IMR-90 (cell line): ENCODE measurements at regions not wholly inside any gene's neighbourhood (a gene's known extent, or its start where the extent isn't known, plus 50 kb on each side); places are given as distances from the start of the nearest gene placed in this dataset.

Experiments used
- ATAC-seq: fragments of 200-7000 bp; cut with Tn5 transposase; 2 replicates; pipeline ENCODE4 v1.9.1; 2020; ENCODE audit warnings: low read depth, mild to moderate bottlenecking, moderate library complexity
- BruUV-seq: library from RNA; stranded (reverse); fragments of 400-500 nt; replicated peaks from 2 replicates; lab custom pipeline; 2021; lab: Mats Ljungman, UMichigan
- CTCF ChIA-PET: fragments of 300-600 bp; formaldehyde crosslinking; extraction: SDS; loops from one replicate; lab custom pipeline; 2021; ENCODE audit warnings: antibody characterized with exemption; lab: Yijun Ruan, JAX
- POLR2A ChIA-PET: fragments of 300-600 bp; sonication (Branson Sonifier 250); formaldehyde crosslinking; loops from one replicate; lab custom pipeline; 2022; ENCODE audit warnings: antibody characterized with exemption; ENCODE audit not compliant: unreplicated experiment; lab: Charles Lee
- DNase-seq: peaks from one replicate; pipeline ENCODE4 v3.0.0; 2013
- H2AFZ ChIP-seq: replicated peaks from 2 replicates; pipeline ENCODE3; 2013; ENCODE audit warnings: low read length, mild to moderate bottlenecking; ENCODE audit not compliant: poor library complexity
- H2AK5ac ChIP-seq: 2 replicates; pipeline ENCODE4 v1.6.1; 2013; ENCODE audit warnings: low read depth, low read length, inconsistent platforms
- H2AK9ac ChIP-seq: replicated peaks from 2 replicates; pipeline ENCODE3; 2013; ENCODE audit warnings: mild to moderate bottlenecking, low read depth, low read length, moderate library complexity; ENCODE audit not compliant: poor library complexity
- H2BK120ac ChIP-seq: 2 replicates; pipeline ENCODE4 v1.6.1; 2013; ENCODE audit warnings: low read depth, low read length, inconsistent platforms
- H2BK15ac ChIP-seq: 3 replicates; pipeline ENCODE4 v1.6.1; 2013; ENCODE audit warnings: low read depth, low read length, inconsistent platforms
- H2BK20ac ChIP-seq: 2 replicates; pipeline ENCODE4 v1.6.1; 2013; ENCODE audit warnings: low read depth, mild to moderate bottlenecking, inconsistent platforms, low read length, moderate library complexity
- H2BK5ac ChIP-seq: 2 replicates; pipeline ENCODE4 v1.6.1; 2013; ENCODE audit warnings: mild to moderate bottlenecking, low read depth, low read length, inconsistent platforms; ENCODE audit not compliant: poor library complexity, severe bottlenecking
- H3K14ac ChIP-seq: replicated peaks from 2 replicates; pipeline ENCODE4 v1.6.1; 2013; ENCODE audit warnings: low read depth, low read length, inconsistent platforms
- H3K18ac ChIP-seq: 2 replicates; pipeline ENCODE4 v1.6.1; 2013; ENCODE audit warnings: low read depth, low read length, control low read depth
- H3K23ac ChIP-seq: 2 replicates; pipeline ENCODE4 v1.6.1; 2013; ENCODE audit warnings: low read depth, low read length, inconsistent platforms
- H3K27ac ChIP-seq: 2 replicates; pipeline ENCODE4 v1.5.1; 2013; ENCODE audit warnings: mild to moderate bottlenecking, control low read depth, low read length; ENCODE audit not compliant: insufficient read depth
- H3K27me3 ChIP-seq: 2 replicates; pipeline ENCODE4 v1.6.1; 2013; ENCODE audit warnings: low read length; ENCODE audit not compliant: control insufficient read depth, insufficient read depth
- H3K36me3 ChIP-seq: 2 replicates; pipeline ENCODE4 v1.6.1; 2013; ENCODE audit warnings: low read length, mixed read lengths; ENCODE audit not compliant: control insufficient read depth, insufficient read depth
- H3K4ac ChIP-seq: 2 replicates; pipeline ENCODE4 v1.6.1; 2013; ENCODE audit warnings: low read depth, low read length, inconsistent platforms
- H3K4me1 ChIP-seq: 2 replicates; pipeline ENCODE4 v1.6.1; 2013; ENCODE audit warnings: low read length, mixed read lengths; ENCODE audit not compliant: control insufficient read depth, insufficient read depth
- H3K4me2 ChIP-seq: 2 replicates; pipeline ENCODE4 v1.6.1; 2013; ENCODE audit warnings: low read depth, mild to moderate bottlenecking, control low read depth, low read length, moderate library complexity
- H3K4me3 ChIP-seq: 2 replicates; pipeline ENCODE4 v1.5.1; 2013; ENCODE audit warnings: low read depth, mild to moderate bottlenecking, control low read depth, low read length, moderate library complexity; ENCODE audit not compliant: insufficient read depth
- H3K56ac ChIP-seq: 2 replicates; pipeline ENCODE4 v1.6.1; 2013; ENCODE audit warnings: low read length, inconsistent platforms; ENCODE audit not compliant: insufficient read depth; ENCODE audit errors: extremely low read depth
- H3K79me1 ChIP-seq, 2 experiments: 2 replicates each; pipeline ENCODE4 v1.6.1; 2013; ENCODE audit warnings: low read length in 2 of 2, inconsistent platforms in 1 of 2, low read depth in 1 of 2
- H3K9ac ChIP-seq: 2 replicates; pipeline ENCODE4 v1.6.1; 2013; ENCODE audit warnings: low read depth, low read length, control low read depth
- H3K9me1 ChIP-seq: 2 replicates; pipeline ENCODE4 v1.6.1; 2013; ENCODE audit warnings: low read length, inconsistent platforms; ENCODE audit not compliant: insufficient read depth
- H3K9me3 ChIP-seq: 2 replicates; pipeline ENCODE4 v1.6.1; 2013; ENCODE audit warnings: low read length; ENCODE audit not compliant: control insufficient read depth, insufficient read depth
- H4K20me1 ChIP-seq: 2 replicates; pipeline ENCODE4 v1.6.1; 2013; ENCODE audit warnings: low read length, inconsistent platforms; ENCODE audit not compliant: insufficient read depth
- H4K5ac ChIP-seq: 2 replicates; pipeline ENCODE4 v1.6.1; 2013; ENCODE audit warnings: mild to moderate bottlenecking, low read depth, low read length, control low read depth
- H4K8ac ChIP-seq, 2 experiments: 2 replicates each; pipeline ENCODE4 v1.6.1; 2013; ENCODE audit warnings: low read depth in 2 of 2, low read length in 2 of 2, control low read depth in 1 of 2, inconsistent platforms in 1 of 2
- H4K91ac ChIP-seq: 2 replicates; pipeline ENCODE4 v1.6.1; 2013; ENCODE audit warnings: low read depth, low read length, inconsistent platforms; ENCODE audit not compliant: insufficient read depth
- CHD1 ChIP-seq: IDR thresholded peaks from 2 replicates; pipeline ENCODE4 v1.6.1; 2012; ENCODE audit warnings: low read depth, low read length, improper control_type of control experiment
- FOS ChIP-seq: fragments of 150-350 bp; IDR thresholded peaks from 2 replicates; pipeline ENCODE4 v1.6.1; 2016; ENCODE audit warnings: low read depth, low read length
- MAFK ChIP-seq: IDR thresholded peaks from 2 replicates; pipeline ENCODE4 v1.6.1; 2012; ENCODE audit warnings: low read depth, low read length, improper control_type of control experiment
- MAZ ChIP-seq: IDR thresholded peaks from 2 replicates; pipeline ENCODE4 v1.6.1; 2012; ENCODE audit warnings: low read depth, mild to moderate bottlenecking, low read length, improper control_type of control experiment, moderate library complexity, borderline replicate concordance
- MXI1 ChIP-seq: IDR thresholded peaks from 2 replicates; pipeline ENCODE4 v1.6.1; 2012; ENCODE audit warnings: low read depth, mild to moderate bottlenecking, low read length, moderate library complexity, borderline replicate concordance
- NFE2L2 ChIP-seq: fragments of 150-350 bp; IDR thresholded peaks from 2 replicates; pipeline ENCODE4 v1.6.1; 2016; ENCODE audit warnings: low read depth, mild to moderate bottlenecking, low read length
- RAD21 ChIP-seq: IDR thresholded peaks from 2 replicates; pipeline ENCODE4 v1.6.1; 2012; ENCODE audit warnings: low read length, improper control_type of control experiment
- RFX5 ChIP-seq: IDR thresholded peaks from 2 replicates; pipeline ENCODE4 v1.8.0; 2012; ENCODE audit warnings: low read depth, mild to moderate bottlenecking, low read length, moderate library complexity
- SMC3 ChIP-seq: fragments of 150-350 bp; IDR thresholded peaks from 2 replicates; pipeline ENCODE4 v1.6.1; 2016; ENCODE audit warnings: low read depth, mild to moderate bottlenecking, antibody characterized with exemption, low read length, moderate library complexity
- WGBS, 2 experiments: methylation state at CpG; one replicate each; pipeline versions ENCODE4 v1.1.5 to v1.1.7; 2013; ENCODE audit warnings: missing lambda C conversion rate in 2 of 2; ENCODE audit not compliant: insufficient read length in 1 of 2; ENCODE audit errors: extremely low coverage in 2 of 2; 5-methylcytosine and 5-hydroxymethylcytosine counted together
- dilution Hi-C: fragments of 300-500 bp; cut with HindIII; formaldehyde crosslinking; loops from one replicate; pipeline ENCODE4 v1.14.3; 2018; ENCODE audit warnings: low sequenced_read_pairs; ENCODE audit not compliant: unreplicated experiment
- in situ Hi-C: fragments of 300-500 bp; cut with MboI; formaldehyde crosslinking; loops from 3 replicates; pipeline ENCODE4 v1.14.3; 2019; ENCODE audit warnings: low sequenced_read_pairs, inconsistent platforms, mixed read lengths
- intact Hi-C: fragments of 100-400 bp; cut with micrococcal nuclease; formaldehyde crosslinking; loops from 2 replicates; pipeline ENCODE4 v1.10.0; 2022
- TF ChIP-seq, protein P1 (sequence below): fragments of 150-350 bp; IDR thresholded peaks from 2 replicates; pipeline ENCODE4 v1.6.1; 2016; ENCODE audit warnings: low read depth, mild to moderate bottlenecking, low read length, moderate library complexity, borderline replicate concordance
- TF ChIP-seq, protein P2 (sequence below): conservative IDR thresholded peaks from 2 replicates; pipeline ENCODE4 v1.5.1; 2012; ENCODE audit warnings: mild to moderate bottlenecking, low read depth, low read length, improper control_type of control experiment
- TF ChIP-seq, protein P3 (sequence below): fragments of 150-350 bp; IDR thresholded peaks from 2 replicates; pipeline ENCODE4 v1.6.1; 2017; ENCODE audit warnings: mild to moderate bottlenecking, antibody characterized with exemption, low read length, low read depth

DNA sequence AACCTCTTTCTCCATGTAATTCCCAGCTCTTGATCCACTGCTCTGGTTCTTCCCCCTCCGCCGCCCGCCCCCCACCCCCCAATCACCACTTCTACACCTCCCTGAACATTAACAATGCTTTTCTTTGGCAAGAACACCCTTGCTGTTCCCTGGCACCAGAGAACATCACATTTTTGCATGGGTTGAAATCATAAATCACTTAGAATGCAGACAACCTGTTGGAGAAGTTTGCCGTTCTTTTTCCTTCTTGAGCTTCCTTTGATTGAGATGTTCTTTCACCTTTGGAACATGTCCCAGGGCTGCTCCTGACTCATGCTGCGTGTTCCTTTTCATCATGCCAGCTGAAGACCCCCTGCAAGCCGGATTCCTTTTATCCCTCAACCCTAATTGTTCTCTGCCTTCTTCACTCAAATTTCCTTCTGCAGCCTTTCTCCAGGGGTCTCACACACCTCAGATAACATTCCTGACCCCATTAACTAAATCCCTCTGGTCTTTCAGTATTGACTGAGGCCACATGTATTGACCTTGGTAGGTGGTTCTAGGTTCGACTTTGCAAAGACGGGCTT is 294.1 kb upstream of the TMPO start:
- Histone ChIP-seq H4K5ac (no peak overlapping the region), H3K36me3 (no peaks in the 10 kb centered on the region), H3K4me1 (no peaks in the 10 kb centered on the region), H3K9me3 (no peaks in the 10 kb centered on the region), H3K9ac (no peak overlapping the region), H3K27me3 (no peaks in the 10 kb centered on the region), H3K18ac (no peak overlapping the region), H2AFZ (no peak overlapping the region), H3K79me1 (no peaks in the 10 kb centered on the region), H3K4me3 (no peak overlapping the region), H3K23ac (no peak overlapping the region), H3K14ac (no peak overlapping the region), H3K4ac (no peak overlapping the region), H2BK120ac (no peak overlapping the region), H4K8ac (no peak overlapping the region), H2BK5ac (no peak overlapping the region), H2AK9ac (no peak overlapping the region), H2BK15ac (no peak overlapping the region), H4K20me1 (no peaks in the 10 kb centered on the region), H3K4me2 (no peak overlapping the region), H2BK20ac (no peak overlapping the region), H3K9me1 (no peaks in the 10 kb centered on the region), H2AK5ac (no peak overlapping the region), H3K56ac (no peak overlapping the region), H4K91ac (no peak overlapping the region), H3K27ac (no peak overlapping the region)
- no peak for DNase-seq
- ATAC-seq, result no peak
- in situ Hi-C loops, result no loop called here
- CTCF ChIA-PET, result no interaction called here
- dilution Hi-C loops, result no loop called here
- no TSS peak for BruUV-seq
- WGBS, 2 experiments, result 14% methylated on average over 2 of the region's 8 CpGs; no CpG with 5 or more reads in 1 of the 2 experiments
- POLR2A ChIA-PET, result no interaction called here
- TF ChIP-seq, protein P1, sequence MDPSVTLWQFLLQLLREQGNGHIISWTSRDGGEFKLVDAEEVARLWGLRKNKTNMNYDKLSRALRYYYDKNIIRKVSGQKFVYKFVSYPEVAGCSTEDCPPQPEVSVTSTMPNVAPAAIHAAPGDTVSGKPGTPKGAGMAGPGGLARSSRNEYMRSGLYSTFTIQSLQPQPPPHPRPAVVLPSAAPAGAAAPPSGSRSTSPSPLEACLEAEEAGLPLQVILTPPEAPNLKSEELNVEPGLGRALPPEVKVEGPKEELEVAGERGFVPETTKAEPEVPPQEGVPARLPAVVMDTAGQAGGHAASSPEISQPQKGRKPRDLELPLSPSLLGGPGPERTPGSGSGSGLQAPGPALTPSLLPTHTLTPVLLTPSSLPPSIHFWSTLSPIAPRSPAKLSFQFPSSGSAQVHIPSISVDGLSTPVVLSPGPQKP, result no peak
- no peak for TF ChIP-seq RAD21
- no peak for TF ChIP-seq MAFK
- no peak for TF ChIP-seq FOS
- no peak for TF ChIP-seq MXI1
- TF ChIP-seq NFE2L2, result no peak
- no peak for TF ChIP-seq RFX5
- no peak for TF ChIP-seq SMC3
- TF ChIP-seq CHD1, result no peak
- no peak for TF ChIP-seq MAZ
- TF ChIP-seq, protein P2, sequence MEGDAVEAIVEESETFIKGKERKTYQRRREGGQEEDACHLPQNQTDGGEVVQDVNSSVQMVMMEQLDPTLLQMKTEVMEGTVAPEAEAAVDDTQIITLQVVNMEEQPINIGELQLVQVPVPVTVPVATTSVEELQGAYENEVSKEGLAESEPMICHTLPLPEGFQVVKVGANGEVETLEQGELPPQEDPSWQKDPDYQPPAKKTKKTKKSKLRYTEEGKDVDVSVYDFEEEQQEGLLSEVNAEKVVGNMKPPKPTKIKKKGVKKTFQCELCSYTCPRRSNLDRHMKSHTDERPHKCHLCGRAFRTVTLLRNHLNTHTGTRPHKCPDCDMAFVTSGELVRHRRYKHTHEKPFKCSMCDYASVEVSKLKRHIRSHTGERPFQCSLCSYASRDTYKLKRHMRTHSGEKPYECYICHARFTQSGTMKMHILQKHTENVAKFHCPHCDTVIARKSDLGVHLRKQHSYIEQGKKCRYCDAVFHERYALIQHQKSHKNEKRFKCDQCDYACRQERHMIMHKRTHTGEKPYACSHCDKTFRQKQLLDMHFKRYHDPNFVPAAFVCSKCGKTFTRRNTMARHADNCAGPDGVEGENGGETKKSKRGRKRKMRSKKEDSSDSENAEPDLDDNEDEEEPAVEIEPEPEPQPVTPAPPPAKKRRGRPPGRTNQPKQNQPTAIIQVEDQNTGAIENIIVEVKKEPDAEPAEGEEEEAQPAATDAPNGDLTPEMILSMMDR, result no peak
- TF ChIP-seq, protein P3, sequence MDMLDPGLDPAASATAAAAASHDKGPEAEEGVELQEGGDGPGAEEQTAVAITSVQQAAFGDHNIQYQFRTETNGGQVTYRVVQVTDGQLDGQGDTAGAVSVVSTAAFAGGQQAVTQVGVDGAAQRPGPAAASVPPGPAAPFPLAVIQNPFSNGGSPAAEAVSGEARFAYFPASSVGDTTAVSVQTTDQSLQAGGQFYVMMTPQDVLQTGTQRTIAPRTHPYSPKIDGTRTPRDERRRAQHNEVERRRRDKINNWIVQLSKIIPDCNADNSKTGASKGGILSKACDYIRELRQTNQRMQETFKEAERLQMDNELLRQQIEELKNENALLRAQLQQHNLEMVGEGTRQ, result no peak
- intact Hi-C loops, result no loop called here
